ENCODE measurements at regions not wholly inside any gene's neighbourhood (a gene's known extent, or its start where the extent isn't known, plus 50 kb on each side); places are given as distances from the start of the nearest gene placed in this dataset.

- Mint-ChIP-seq H3K9me3 (peaks cover 3% of the 10 kb centered on the region), H3K4me1 (no peaks in the 10 kb centered on the region), H3K27ac (no peak overlapping the region), H3K4me3 (no peak overlapping the region), H3K36me3 (no peaks in the 10 kb centered on the region), H3K27me3 (ENCODE audit: low read depth) (no peaks in the 10 kb centered on the region)
- DNase-seq (ENCODE audit: low spot score in 2 of 2, unreplicated experiment in 2 of 2): no peak
- TF ChIP-seq CTCF (IDR thresholded peaks at IDR 0.05; ENCODE audit: unreplicated experiment): no peak
Observed at GRCh38 chr11:91326751-91327150, 897.9 kb upstream of the FAT3 start.

GRCh38 chr11:91326280-91326679 is 898.3 kb upstream of the FAT3 start:
- H3K27me3 Mint-ChIP-seq (ENCODE audit: low read depth): no peaks in the 10 kb centered on the region

GRCh38 chr11:91314521-91314920 is 910.1 kb upstream of the FAT3 start:
- no peak overlapping the region for H3K4me3 Mint-ChIP-seq
- H3K27ac Mint-ChIP-seq: no peak overlapping the region
- H3K9me3 Mint-ChIP-seq: peaks cover 6% of the 10 kb centered on the region
- no peaks in the 10 kb centered on the region for H3K27me3 Mint-ChIP-seq (ENCODE audit: low read depth)
- H3K4me1 Mint-ChIP-seq: no peaks in the 10 kb centered on the region
- no peak for DNase-seq (ENCODE audit: low spot score in 2 of 2, unreplicated experiment in 2 of 2)
- TF ChIP-seq CTCF (IDR thresholded peaks at IDR 0.05; ENCODE audit: unreplicated experiment): no peak
- H3K36me3 Mint-ChIP-seq: peaks cover 2% of the 10 kb centered on the region

More at GRCh38 chr11:91326280-91326679, 898.3 kb upstream of the FAT3 start:
- no peak for TF ChIP-seq CTCF (IDR thresholded peaks at IDR 0.05; ENCODE audit: unreplicated experiment)
- Mint-ChIP-seq H3K27ac (no peak overlapping the region), H3K9me3 (peaks cover 5% of the 10 kb centered on the region), H3K36me3 (no peaks in the 10 kb centered on the region), H3K4me1 (no peaks in the 10 kb centered on the region), H3K4me3 (no peak overlapping the region)
- no peak for DNase-seq (ENCODE audit: low spot score in 2 of 2, unreplicated experiment in 2 of 2)

- Mint-ChIP-seq H3K4me3 (no peak overlapping the region), H3K27ac (no peak overlapping the region), H3K9me3 (peaks cover 6% of the 10 kb centered on the region), H3K27me3 (ENCODE audit: low read depth) (no peaks in the 10 kb centered on the region), H3K36me3 (peaks cover 2% of the 10 kb centered on the region), H3K4me1 (peaks cover 9% of the 10 kb centered on the region)
- no peak for DNase-seq (ENCODE audit: low spot score in 2 of 2, unreplicated experiment in 2 of 2)
- TF ChIP-seq CTCF (IDR thresholded peaks at IDR 0.05; ENCODE audit: unreplicated experiment): no peak
Observed at GRCh38 chr11:91312541-91312940, 912.1 kb upstream of the FAT3 start.

GRCh38 chr11:91310085-91310484 is 914.5 kb upstream of the FAT3 start:
- Mint-ChIP-seq H3K4me3 (no peak overlapping the region), H3K4me1 (peaks cover 20% of the 10 kb centered on the region)

More at GRCh38 chr11:91310085-91310484, 914.5 kb upstream of the FAT3 start:
- Mint-ChIP-seq H3K27me3 (ENCODE audit: low read depth) (no peaks in the 10 kb centered on the region), H3K9me3 (peaks cover 6% of the 10 kb centered on the region), H3K36me3 (peaks cover 2% of the 10 kb centered on the region), H3K27ac (no peak overlapping the region)
- DNase-seq (ENCODE audit: low spot score in 2 of 2, unreplicated experiment in 2 of 2): no peak
- TF ChIP-seq CTCF (IDR thresholded peaks at IDR 0.05; ENCODE audit: unreplicated experiment): no peak

Data from mesothelial cell of epicardium (in vitro differentiated cells).